ENCODE measurements at regions not wholly inside any gene's neighbourhood (a gene's known extent, or its start where the extent isn't known, plus 50 kb on each side); places are given as distances from the start of the nearest gene placed in this dataset.
"Not testable (repeated sequence)": the region's sequence is repeated elsewhere in the genome, so short reads cannot be mapped to it uniquely, and the experiment has no call there.

DNA sequence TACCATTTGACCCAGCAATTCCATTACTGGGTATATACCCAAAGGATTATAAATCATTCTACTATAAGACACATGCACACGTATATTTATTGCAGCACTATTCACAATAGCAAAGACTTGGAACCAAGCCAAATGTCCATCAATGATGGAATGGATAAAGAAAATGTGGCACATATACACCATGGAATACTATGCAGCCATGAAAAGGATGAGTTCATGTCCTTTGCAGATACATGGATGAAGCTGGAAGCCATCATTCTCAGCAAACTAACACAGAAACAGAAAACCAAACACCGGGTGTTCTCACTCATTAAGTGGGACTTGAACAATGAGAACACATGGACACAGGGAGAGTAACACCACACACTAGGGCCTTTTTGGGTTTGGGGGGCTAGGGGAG lies 787.6 kb upstream of the EYS start:
- DNase-seq; ATAC-seq (ENCODE audit: low FRiP score); H3K4me3 ChIP-seq (ENCODE audit: low read length in 2 of 2); H3K27ac ChIP-seq (ENCODE audit: low read depth in 1 of 2, low read length in 2 of 2); H3K27me3 ChIP-seq (ENCODE audit: control insufficient read depth in 1 of 2, insufficient read depth in 2 of 2, low read length in 1 of 2); intact Hi-C loops (cut with DNase I); H3K36me3 ChIP-seq (ENCODE audit: control insufficient read depth in 1 of 2, insufficient read depth in 2 of 2, low read length in 1 of 2); H3K9me3 ChIP-seq (ENCODE audit: control insufficient read depth, low read length); H3K4me1 ChIP-seq (ENCODE audit: control insufficient read depth in 1 of 2, insufficient read depth in 2 of 2, low read length in 2 of 2): not testable (repeated sequence)
- WGBS, 2 donors, result 81 to 84% methylated on average over 2 of the region's 2 CpGs

DNA sequence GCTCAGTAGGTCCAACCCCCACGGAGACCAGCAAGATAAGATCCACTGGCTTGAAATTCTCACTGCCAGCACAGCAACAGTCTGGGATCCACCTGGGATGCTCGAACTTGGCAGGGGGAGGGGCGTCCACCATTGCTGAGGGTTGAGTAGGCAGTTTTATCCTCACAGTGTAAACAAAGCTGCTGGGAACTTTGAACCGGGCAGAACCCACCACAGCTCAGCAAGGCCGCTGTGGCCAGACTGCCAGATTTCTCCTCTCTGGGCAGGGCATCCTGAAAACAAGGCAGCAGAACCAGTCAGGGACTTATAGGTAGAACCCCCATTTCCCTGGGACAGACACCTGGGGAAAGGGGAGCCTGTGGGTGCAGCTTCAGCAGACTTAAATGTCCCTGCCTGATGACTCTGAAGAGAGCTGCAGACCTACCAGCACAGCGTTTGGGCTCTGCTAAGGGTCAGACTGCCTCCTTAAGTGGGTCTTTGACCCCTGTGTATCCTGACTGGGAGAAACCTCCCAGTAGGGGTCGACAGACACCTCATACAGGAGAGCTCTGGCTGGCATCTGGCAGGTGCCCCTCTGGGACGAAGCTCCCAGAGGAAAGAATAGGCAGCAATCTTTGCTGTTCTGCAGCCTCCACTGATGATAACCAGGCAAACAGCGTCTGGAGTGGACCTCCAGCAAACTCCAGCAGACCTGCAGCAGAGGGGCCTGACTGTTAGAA lies 782.4 kb upstream of the EYS start:
- intact Hi-C loops (cut with DNase I), result no loop called here
- ATAC-seq (ENCODE audit: low FRiP score) (no peak), DNase-seq (no peak)
- no peaks in the 10 kb centered on the region for H3K4me1 ChIP-seq (ENCODE audit: control insufficient read depth in 1 of 2, insufficient read depth in 2 of 2, low read length in 2 of 2)
- H3K9me3 ChIP-seq (ENCODE audit: control insufficient read depth, low read length), result no peaks in the 10 kb centered on the region
- no peaks in the 10 kb centered on the region for H3K27me3 ChIP-seq (ENCODE audit: control insufficient read depth in 1 of 2, insufficient read depth in 2 of 2, low read length in 1 of 2)
- no peaks in the 10 kb centered on the region for H3K36me3 ChIP-seq (ENCODE audit: control insufficient read depth in 1 of 2, insufficient read depth in 2 of 2, low read length in 1 of 2)
- no peak overlapping the region for H3K27ac ChIP-seq (ENCODE audit: low read depth in 1 of 2, low read length in 2 of 2)
- 66 to 69% methylated on average over 9 of the region's 9 CpGs for WGBS, 2 donors
- H3K4me3 ChIP-seq (ENCODE audit: low read length in 2 of 2), result no peak overlapping the region

- Histone ChIP-seq H3K4me3 (ENCODE audit: low read length in 2 of 2) (no peak overlapping the region), H3K36me3 (ENCODE audit: control insufficient read depth in 1 of 2, insufficient read depth in 2 of 2, low read length in 1 of 2) (no peaks in the 10 kb centered on the region), H3K27ac (ENCODE audit: low read depth in 1 of 2, low read length in 2 of 2) (no peak overlapping the region), H3K9me3 (ENCODE audit: control insufficient read depth, low read length) (no peaks in the 10 kb centered on the region), H3K4me1 (ENCODE audit: control insufficient read depth in 1 of 2, insufficient read depth in 2 of 2, low read length in 2 of 2) (no peaks in the 10 kb centered on the region), H3K27me3 (ENCODE audit: control insufficient read depth in 1 of 2, insufficient read depth in 2 of 2, low read length in 1 of 2) (no peaks in the 10 kb centered on the region)
- intact Hi-C loops (cut with DNase I), result no loop called here
- 76% methylated on average over 8 of the region's 8 CpGs for WGBS, 2 donors
- ATAC-seq (ENCODE audit: low FRiP score), result no peak
- no peak for DNase-seq
Measured at GRCh38 chr6:66481216-66481615, 774.2 kb upstream of the EYS start.

DNA sequence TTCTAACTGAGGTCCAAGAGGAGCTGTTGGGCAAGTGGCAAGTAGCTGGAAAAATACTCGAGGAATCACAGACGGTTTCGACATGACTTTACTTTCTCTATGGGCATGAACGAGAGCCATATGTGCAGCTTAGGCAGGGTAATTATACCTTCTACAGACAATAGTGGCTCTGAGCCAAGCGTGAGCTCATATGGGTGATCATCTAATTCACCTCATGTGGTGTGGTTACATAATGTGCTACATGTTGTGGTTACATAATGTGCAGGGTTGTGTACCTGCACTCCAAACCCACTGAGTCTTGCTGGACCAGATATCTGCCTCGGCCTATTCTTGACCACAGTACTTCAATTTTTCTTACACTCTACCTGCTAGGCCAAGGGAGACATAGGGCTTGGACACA lies 771.7 kb upstream of the EYS start:
- intact Hi-C loops (cut with DNase I), result no loop called here
- Histone ChIP-seq H3K27ac (ENCODE audit: low read depth in 1 of 2, low read length in 2 of 2) (no peak overlapping the region), H3K36me3 (ENCODE audit: control insufficient read depth in 1 of 2, insufficient read depth in 2 of 2, low read length in 1 of 2) (no peaks in the 10 kb centered on the region), H3K4me3 (ENCODE audit: low read length in 2 of 2) (no peak overlapping the region), H3K27me3 (ENCODE audit: control insufficient read depth in 1 of 2, insufficient read depth in 2 of 2, low read length in 1 of 2) (no peaks in the 10 kb centered on the region), H3K4me1 (ENCODE audit: control insufficient read depth in 1 of 2, insufficient read depth in 2 of 2, low read length in 2 of 2) (no peaks in the 10 kb centered on the region), H3K9me3 (ENCODE audit: control insufficient read depth, low read length) (no peaks in the 10 kb centered on the region)
- no peak for ATAC-seq (ENCODE audit: low FRiP score)
- DNase-seq, result no peak
- WGBS, 2 donors, result 85 to 91% methylated on average over 6 of the region's 6 CpGs

DNA sequence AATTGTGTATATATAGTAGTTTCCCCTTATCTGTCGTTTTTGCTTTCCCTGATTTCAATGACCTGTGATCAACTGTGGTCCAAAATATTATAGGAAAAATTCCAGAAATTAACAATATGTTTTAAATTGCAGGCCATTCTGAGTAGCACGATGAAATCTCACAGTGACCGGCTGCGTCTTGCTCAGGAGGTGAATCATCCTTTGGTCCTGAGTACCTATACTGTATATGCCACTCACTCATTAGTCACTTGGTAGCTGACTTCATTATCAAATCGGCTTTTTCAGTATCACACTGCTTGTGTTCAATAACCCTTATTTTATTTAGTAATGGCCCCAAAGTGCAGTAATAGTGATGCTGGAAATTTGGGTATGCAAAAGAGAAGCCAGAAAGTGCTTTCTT lies 728.3 kb upstream of the EYS start:
- ATAC-seq (ENCODE audit: low FRiP score) (no peak), DNase-seq (no peak)
- WGBS, 2 donors, result 78 to 81% methylated on average over 5 of the region's 5 CpGs
- H3K27ac ChIP-seq (ENCODE audit: low read depth in 1 of 2, low read length in 2 of 2), result no peak overlapping the region
- no peaks in the 10 kb centered on the region for H3K27me3 ChIP-seq (ENCODE audit: control insufficient read depth in 1 of 2, insufficient read depth in 2 of 2, low read length in 1 of 2)
- H3K36me3 ChIP-seq (ENCODE audit: control insufficient read depth in 1 of 2, insufficient read depth in 2 of 2, low read length in 1 of 2), result no peaks in the 10 kb centered on the region
- H3K4me1 ChIP-seq (ENCODE audit: control insufficient read depth in 1 of 2, insufficient read depth in 2 of 2, low read length in 2 of 2), result no peaks in the 10 kb centered on the region
- H3K9me3 ChIP-seq (ENCODE audit: control insufficient read depth, low read length), result no peaks in the 10 kb centered on the region
- no peak overlapping the region for H3K4me3 ChIP-seq (ENCODE audit: low read length in 2 of 2)
- intact Hi-C loops (cut with DNase I), result no loop called here

DNA sequence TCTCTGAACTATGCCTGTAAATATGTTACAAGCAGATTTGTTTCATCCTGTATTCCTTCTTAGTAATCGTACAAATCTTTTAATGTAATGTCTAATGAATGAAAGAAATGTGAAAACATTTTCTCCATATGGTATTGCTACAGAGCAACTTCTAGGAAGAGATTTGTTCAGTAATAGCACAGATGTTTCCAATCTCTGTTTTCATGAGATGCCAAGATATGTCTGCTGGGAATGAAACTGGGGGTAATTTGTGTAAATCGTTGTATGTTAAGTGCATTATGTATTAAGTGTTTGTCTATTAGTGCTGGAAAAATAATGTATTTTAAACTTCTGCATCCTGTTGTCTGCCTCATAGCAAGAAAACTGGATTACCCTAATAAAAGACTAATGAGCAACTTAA lies 722.2 kb upstream of the EYS start:
- ATAC-seq (ENCODE audit: low FRiP score) (no peak), DNase-seq (no peak)
- H3K36me3 ChIP-seq (ENCODE audit: control insufficient read depth in 1 of 2, insufficient read depth in 2 of 2, low read length in 1 of 2), result no peaks in the 10 kb centered on the region
- H3K9me3 ChIP-seq (ENCODE audit: control insufficient read depth, low read length), result no peaks in the 10 kb centered on the region
- H3K4me3 ChIP-seq (ENCODE audit: low read length in 2 of 2), result no peak overlapping the region
- H3K27me3 ChIP-seq (ENCODE audit: control insufficient read depth in 1 of 2, insufficient read depth in 2 of 2, low read length in 1 of 2), result no peaks in the 10 kb centered on the region
- no peaks in the 10 kb centered on the region for H3K4me1 ChIP-seq (ENCODE audit: control insufficient read depth in 1 of 2, insufficient read depth in 2 of 2, low read length in 2 of 2)
- 55 to 60% methylated on average over 2 of the region's 2 CpGs for WGBS, 2 donors
- intact Hi-C loops (cut with DNase I), result no loop called here
- no peak overlapping the region for H3K27ac ChIP-seq (ENCODE audit: low read depth in 1 of 2, low read length in 2 of 2)

GRCh38 chr6:66423047-66423446 lies 716.0 kb upstream of the EYS start:
- intact Hi-C loops (cut with DNase I), result no loop called here
- Histone ChIP-seq H3K27me3 (ENCODE audit: control insufficient read depth in 1 of 2, insufficient read depth in 2 of 2, low read length in 1 of 2) (no peaks in the 10 kb centered on the region), H3K4me1 (ENCODE audit: control insufficient read depth in 1 of 2, insufficient read depth in 2 of 2, low read length in 2 of 2) (no peaks in the 10 kb centered on the region), H3K9me3 (ENCODE audit: control insufficient read depth, low read length) (no peaks in the 10 kb centered on the region), H3K4me3 (ENCODE audit: low read length in 2 of 2) (no peak overlapping the region), H3K27ac (ENCODE audit: low read depth in 1 of 2, low read length in 2 of 2) (no peak overlapping the region), H3K36me3 (ENCODE audit: control insufficient read depth in 1 of 2, insufficient read depth in 2 of 2, low read length in 1 of 2) (no peaks in the 10 kb centered on the region)
- DNase-seq (no peak), ATAC-seq (ENCODE audit: low FRiP score) (no peak)

DNA sequence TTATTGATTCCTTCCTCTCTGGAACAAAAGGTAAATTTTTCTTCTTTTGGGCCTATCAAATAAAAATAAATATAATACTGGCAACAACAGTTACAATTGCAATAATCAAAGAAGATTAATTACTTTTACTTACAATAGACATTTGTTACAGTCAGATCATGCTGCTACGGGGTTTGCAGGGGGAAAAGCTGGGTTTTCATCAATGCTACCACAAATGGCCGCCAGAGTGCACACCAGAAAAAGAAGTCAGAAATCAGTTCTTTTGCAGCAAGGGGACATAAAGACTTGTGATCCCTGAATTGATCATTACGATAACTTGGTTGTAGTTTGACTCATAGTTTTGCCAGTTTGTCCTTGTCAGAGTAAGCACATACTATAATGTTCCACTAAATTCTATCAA lies 714.5 kb upstream of the EYS start:
- no peaks in the 10 kb centered on the region for H3K36me3 ChIP-seq (ENCODE audit: control insufficient read depth in 1 of 2, insufficient read depth in 2 of 2, low read length in 1 of 2)
- 32 to 37% methylated on average over 3 of the region's 3 CpGs for WGBS, 2 donors
- H3K27ac ChIP-seq (ENCODE audit: low read depth in 1 of 2, low read length in 2 of 2), result no peak overlapping the region
- intact Hi-C loops (cut with DNase I), result no loop called here
- H3K4me1 ChIP-seq (ENCODE audit: control insufficient read depth in 1 of 2, insufficient read depth in 2 of 2, low read length in 2 of 2), result no peaks in the 10 kb centered on the region
- no peak for ATAC-seq (ENCODE audit: low FRiP score)
- H3K4me3 ChIP-seq (ENCODE audit: low read length in 2 of 2), result no peak overlapping the region
- no peak for DNase-seq
- no peaks in the 10 kb centered on the region for H3K9me3 ChIP-seq (ENCODE audit: control insufficient read depth, low read length)
- H3K27me3 ChIP-seq (ENCODE audit: control insufficient read depth in 1 of 2, insufficient read depth in 2 of 2, low read length in 1 of 2), result no peaks in the 10 kb centered on the region

GRCh38 chr6:66418906-66419305 lies 711.9 kb upstream of the EYS start:
- H3K4me1 ChIP-seq (ENCODE audit: control insufficient read depth in 1 of 2, insufficient read depth in 2 of 2, low read length in 2 of 2), result no peaks in the 10 kb centered on the region
- no peaks in the 10 kb centered on the region for H3K36me3 ChIP-seq (ENCODE audit: control insufficient read depth in 1 of 2, insufficient read depth in 2 of 2, low read length in 1 of 2)
- ATAC-seq (ENCODE audit: low FRiP score), result no peak
- no peaks in the 10 kb centered on the region for H3K27me3 ChIP-seq (ENCODE audit: control insufficient read depth in 1 of 2, insufficient read depth in 2 of 2, low read length in 1 of 2)
- WGBS, 2 donors, result 86 to 91% methylated on average over 2 of the region's 2 CpGs
- H3K9me3 ChIP-seq (ENCODE audit: control insufficient read depth, low read length), result no peaks in the 10 kb centered on the region
- H3K27ac ChIP-seq (ENCODE audit: low read depth in 1 of 2, low read length in 2 of 2), result no peak overlapping the region
- intact Hi-C loops (cut with DNase I), result no loop called here
- H3K4me3 ChIP-seq (ENCODE audit: low read length in 2 of 2), result no peak overlapping the region
- DNase-seq, result no peak

Data from aorta (tissue), 5 donors.